ENCODE measurements at regions not wholly inside any gene's neighbourhood (a gene's known extent, or its start where the extent isn't known, plus 50 kb on each side); places are given as distances from the start of the nearest gene placed in this dataset.

DNA sequence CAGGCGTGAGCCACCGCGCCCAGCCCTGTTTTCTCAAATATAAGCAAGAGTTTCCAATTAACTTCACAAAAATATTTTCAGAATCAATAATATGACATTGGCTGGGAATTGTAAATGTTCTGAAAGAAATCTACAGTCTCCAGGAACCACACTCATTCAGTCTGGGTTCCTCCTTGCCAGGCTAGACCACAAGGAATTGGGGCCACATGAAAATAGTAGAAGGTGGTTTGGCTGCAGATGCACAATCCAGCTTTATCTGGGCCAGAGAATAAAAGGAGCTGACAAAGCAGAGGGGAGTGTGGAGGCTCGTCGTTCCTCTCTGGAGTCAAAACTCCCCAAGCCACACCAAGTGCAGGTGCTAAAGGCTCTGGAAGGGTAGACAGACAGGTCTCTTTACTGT lies 92.0 kb upstream of the OSMR start:
- Histone ChIP-seq H3K27ac (no peak overlapping the region), H3K9me3 (no peaks in the 10 kb centered on the region), H3K36me3 (no peaks in the 10 kb centered on the region), H3K4me3 (no peak overlapping the region), H3K4me1 (replicated peaks) (no peaks in the 10 kb centered on the region), H3K27me3 (replicated peaks; ENCODE audit: insufficient read depth) (no peaks in the 10 kb centered on the region)
- TF ChIP-seq POLR2AphosphoS5 (IDR thresholded peaks at IDR 0.05) = no peak
- TF ChIP-seq, protein P1, sequence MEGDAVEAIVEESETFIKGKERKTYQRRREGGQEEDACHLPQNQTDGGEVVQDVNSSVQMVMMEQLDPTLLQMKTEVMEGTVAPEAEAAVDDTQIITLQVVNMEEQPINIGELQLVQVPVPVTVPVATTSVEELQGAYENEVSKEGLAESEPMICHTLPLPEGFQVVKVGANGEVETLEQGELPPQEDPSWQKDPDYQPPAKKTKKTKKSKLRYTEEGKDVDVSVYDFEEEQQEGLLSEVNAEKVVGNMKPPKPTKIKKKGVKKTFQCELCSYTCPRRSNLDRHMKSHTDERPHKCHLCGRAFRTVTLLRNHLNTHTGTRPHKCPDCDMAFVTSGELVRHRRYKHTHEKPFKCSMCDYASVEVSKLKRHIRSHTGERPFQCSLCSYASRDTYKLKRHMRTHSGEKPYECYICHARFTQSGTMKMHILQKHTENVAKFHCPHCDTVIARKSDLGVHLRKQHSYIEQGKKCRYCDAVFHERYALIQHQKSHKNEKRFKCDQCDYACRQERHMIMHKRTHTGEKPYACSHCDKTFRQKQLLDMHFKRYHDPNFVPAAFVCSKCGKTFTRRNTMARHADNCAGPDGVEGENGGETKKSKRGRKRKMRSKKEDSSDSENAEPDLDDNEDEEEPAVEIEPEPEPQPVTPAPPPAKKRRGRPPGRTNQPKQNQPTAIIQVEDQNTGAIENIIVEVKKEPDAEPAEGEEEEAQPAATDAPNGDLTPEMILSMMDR (IDR thresholded peaks at IDR 0.05) = no peak
- TF ChIP-seq POLR2A (IDR thresholded peaks at IDR 0.05) = no peak
- intact Hi-C loops (cut with DNase I) = no loop called here
- 70% methylated on average over 5 of the region's 5 CpGs for WGBS
- no peak for DNase-seq (ENCODE audit: low spot score)

DNA sequence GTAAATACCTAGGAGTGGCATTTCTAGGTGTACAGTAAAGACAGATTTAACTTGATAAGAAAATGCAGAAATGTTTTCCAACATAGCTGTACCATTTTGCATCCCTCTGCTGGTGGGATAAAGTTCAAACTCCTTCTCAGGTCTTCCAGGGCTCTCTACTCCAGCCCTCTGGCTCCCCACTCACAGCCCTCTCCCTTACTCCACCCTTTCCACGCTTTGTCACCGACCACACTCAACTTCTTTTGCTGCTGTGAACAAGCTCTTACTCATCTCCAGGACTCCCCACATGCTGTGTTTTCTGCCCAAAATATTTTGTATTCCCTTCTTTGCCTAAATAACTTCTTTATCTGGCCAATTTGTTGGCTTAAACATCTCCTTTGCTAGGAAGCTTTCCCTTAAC lies 90.6 kb upstream of the OSMR start:
- WGBS = 75% methylated on average over 2 of the region's 2 CpGs
- intact Hi-C loops (cut with DNase I) = no loop called here
- Histone ChIP-seq H3K4me3 (no peak overlapping the region), H3K27ac (no peak overlapping the region), H3K36me3 (no peaks in the 10 kb centered on the region), H3K4me1 (replicated peaks) (no peaks in the 10 kb centered on the region), H3K9me3 (no peaks in the 10 kb centered on the region), H3K27me3 (replicated peaks; ENCODE audit: insufficient read depth) (no peaks in the 10 kb centered on the region)
- no peak for DNase-seq (ENCODE audit: low spot score)
- TF ChIP-seq POLR2A (IDR thresholded peaks at IDR 0.05) (no peak), POLR2AphosphoS5 (IDR thresholded peaks at IDR 0.05) (no peak)
- TF ChIP-seq, protein P1 (IDR thresholded peaks at IDR 0.05) = no peak

DNA sequence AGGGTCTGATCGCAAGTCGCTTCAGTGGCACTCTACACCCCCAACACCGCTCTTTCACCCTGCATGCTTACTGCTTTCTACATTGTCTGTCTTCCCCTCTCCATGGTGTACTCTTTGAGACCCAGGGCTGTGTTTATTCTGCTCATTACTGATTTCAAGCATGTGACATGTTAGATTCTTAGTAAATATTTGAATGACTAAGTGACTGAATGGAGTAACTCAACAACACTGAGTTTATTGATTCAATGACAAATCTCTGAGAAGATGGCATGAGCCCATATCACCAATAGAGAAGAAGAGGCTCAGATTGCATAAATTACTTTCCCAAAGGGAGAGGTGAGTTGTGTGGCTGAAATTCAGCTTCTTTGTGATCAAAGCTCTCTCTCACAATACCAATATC lies 89.7 kb upstream of the OSMR start:
- no peak for DNase-seq (ENCODE audit: low spot score)
- intact Hi-C loops (cut with DNase I) = no loop called here
- TF ChIP-seq, protein P1 (IDR thresholded peaks at IDR 0.05) = no peak
- TF ChIP-seq POLR2AphosphoS5 (IDR thresholded peaks at IDR 0.05) (no peak), POLR2A (IDR thresholded peaks at IDR 0.05) (no peak)
- WGBS = 100% methylated on average over 3 of the region's 3 CpGs
- no peaks in the 10 kb centered on the region for H3K9me3 ChIP-seq
- H3K4me1 ChIP-seq (replicated peaks) = no peaks in the 10 kb centered on the region
- no peaks in the 10 kb centered on the region for H3K36me3 ChIP-seq
- H3K27me3 ChIP-seq (replicated peaks; ENCODE audit: insufficient read depth) = no peaks in the 10 kb centered on the region
- no peak overlapping the region for H3K4me3 ChIP-seq
- H3K27ac ChIP-seq = no peak overlapping the region

GRCh38 chr5:38757451-38758245 lies 88.2 kb upstream of the OSMR start:
- intact Hi-C loops (cut with DNase I) = no loop called here
- TF ChIP-seq POLR2A (IDR thresholded peaks at IDR 0.05) = no peak
- peak; percentile 14 for TF ChIP-seq POLR2AphosphoS5 (IDR thresholded peaks at IDR 0.05)
- TF ChIP-seq, protein P1 (IDR thresholded peaks at IDR 0.05) = no peak
- DNase-seq (ENCODE audit: low spot score) = peak; percentile 16
- H3K4me1 ChIP-seq (replicated peaks) = no peaks in the 10 kb centered on the region
- no peak overlapping the region for H3K4me3 ChIP-seq
- WGBS = 87% methylated on average over 3 of the region's 3 CpGs
- no peaks in the 10 kb centered on the region for H3K27me3 ChIP-seq (replicated peaks; ENCODE audit: insufficient read depth)
- no peak overlapping the region for H3K27ac ChIP-seq
- H3K36me3 ChIP-seq = no peaks in the 10 kb centered on the region
- H3K9me3 ChIP-seq = no peaks in the 10 kb centered on the region
